PC-9 (cell line): ENCODE measurements at regions not wholly inside any gene's neighbourhood (a gene's known extent, or its start where the extent isn't known, plus 50 kb on each side); places are given as distances from the start of the nearest gene placed in this dataset.

ENCODE experiments used
- CTCF ChIP-seq: fragments of 200-600 bp; sonication (generic); conservative IDR thresholded peaks from 2 replicates; pipeline ENCODE4 v1.6.1; 2017; ENCODE audit warnings: mixed run types, antibody characterized with exemption, mild to moderate bottlenecking, moderate library complexity
- EZH2 ChIP-seq: fragments of 200-600 bp; sonication (generic); IDR thresholded peaks from 2 replicates; pipeline ENCODE4 v1.8.0; 2017; ENCODE audit warnings: antibody characterized with exemption, low read depth

- TF ChIP-seq CTCF (no peak), EZH2 (no peak)
Measured at GRCh38 chr2:23291239-23291638, 93.7 kb upstream of the KLHL29 start.
